HL-60 (cell line): ENCODE measurements at regions not wholly inside any gene's neighbourhood (a gene's known extent, or its start where the extent isn't known, plus 50 kb on each side); places are given as distances from the start of the nearest gene placed in this dataset.

Experiments used
- GABPA ChIP-seq: IDR thresholded peaks from 2 replicates; pipeline ENCODE4 v1.6.1; 2012; ENCODE audit warnings: low read depth
- POLR2AphosphoS5 ChIP-seq: IDR thresholded peaks from 2 replicates; pipeline ENCODE4 v1.6.1; 2012; ENCODE audit warnings: low read depth
- REST ChIP-seq: IDR thresholded peaks from 2 replicates; pipeline ENCODE4 v1.6.1; 2012; ENCODE audit warnings: low read depth; ENCODE audit not compliant: insufficient replicate concordance
- TF ChIP-seq, protein P1 (sequence below): IDR thresholded peaks from one replicate; pipeline ENCODE4 v1.5.1; 2011; ENCODE audit warnings: low read length, control low read depth, inconsistent platforms; ENCODE audit not compliant: insufficient read depth

- TF ChIP-seq, protein P1, sequence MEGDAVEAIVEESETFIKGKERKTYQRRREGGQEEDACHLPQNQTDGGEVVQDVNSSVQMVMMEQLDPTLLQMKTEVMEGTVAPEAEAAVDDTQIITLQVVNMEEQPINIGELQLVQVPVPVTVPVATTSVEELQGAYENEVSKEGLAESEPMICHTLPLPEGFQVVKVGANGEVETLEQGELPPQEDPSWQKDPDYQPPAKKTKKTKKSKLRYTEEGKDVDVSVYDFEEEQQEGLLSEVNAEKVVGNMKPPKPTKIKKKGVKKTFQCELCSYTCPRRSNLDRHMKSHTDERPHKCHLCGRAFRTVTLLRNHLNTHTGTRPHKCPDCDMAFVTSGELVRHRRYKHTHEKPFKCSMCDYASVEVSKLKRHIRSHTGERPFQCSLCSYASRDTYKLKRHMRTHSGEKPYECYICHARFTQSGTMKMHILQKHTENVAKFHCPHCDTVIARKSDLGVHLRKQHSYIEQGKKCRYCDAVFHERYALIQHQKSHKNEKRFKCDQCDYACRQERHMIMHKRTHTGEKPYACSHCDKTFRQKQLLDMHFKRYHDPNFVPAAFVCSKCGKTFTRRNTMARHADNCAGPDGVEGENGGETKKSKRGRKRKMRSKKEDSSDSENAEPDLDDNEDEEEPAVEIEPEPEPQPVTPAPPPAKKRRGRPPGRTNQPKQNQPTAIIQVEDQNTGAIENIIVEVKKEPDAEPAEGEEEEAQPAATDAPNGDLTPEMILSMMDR = no peak
- TF ChIP-seq POLR2AphosphoS5 (no peak), GABPA (no peak), REST (no peak)
Measured at GRCh38 chr11:31919175-31919574, 108.1 kb upstream of the PAX6 start.
